Esophagus (tissue), 2 donors: ENCODE measurements at regions not wholly inside any gene's neighbourhood (a gene's known extent, or its start where the extent isn't known, plus 50 kb on each side); places are given as distances from the start of the nearest gene placed in this dataset.

Experiments
- H3K27ac ChIP-seq, 2 donors: one replicate each; pipeline ENCODE4 v1.5.1; 2013; ENCODE audit warnings: low read depth in 2 of 2, mild to moderate bottlenecking in 2 of 2, inconsistent platforms in 1 of 2, low read length in 1 of 2, moderate library complexity in 1 of 2
- H3K27me3 ChIP-seq, 2 donors: one replicate each; pipeline ENCODE4 v1.6.1; 2013; ENCODE audit warnings: low read length in 2 of 2, control low read depth in 1 of 2, mild to moderate bottlenecking in 1 of 2; ENCODE audit not compliant: insufficient read depth in 2 of 2, control insufficient read depth in 1 of 2
- H3K36me3 ChIP-seq, 2 donors: one replicate each; pipeline ENCODE4 v1.6.1; 2013; ENCODE audit warnings: low read length in 1 of 2; ENCODE audit not compliant: control insufficient read depth in 2 of 2, insufficient read depth in 2 of 2
- H3K4me1 ChIP-seq, 2 donors: one replicate each; pipeline ENCODE4 v1.6.1; 2013; ENCODE audit warnings: low read length in 1 of 2; ENCODE audit not compliant: control insufficient read depth in 2 of 2, insufficient read depth in 2 of 2
- H3K4me3 ChIP-seq, 2 donors: one replicate each; pipeline ENCODE4 v1.5.1; 2013; ENCODE audit warnings: low read length in 2 of 2, mild to moderate bottlenecking in 2 of 2, low read depth in 1 of 2, moderate library complexity in 1 of 2
- H3K9me3 ChIP-seq, 2 donors: one replicate each; pipeline ENCODE4 v1.6.1; 2013; ENCODE audit warnings: mild to moderate bottlenecking in 2 of 2, low read depth in 1 of 2, low read length in 1 of 2, moderate library complexity in 1 of 2; ENCODE audit not compliant: control insufficient read depth in 2 of 2, insufficient read depth in 1 of 2
- WGBS, 2 donors: extraction: QIAGEN DNeasy Blood & Tissue Kit; methylation state at CpG; one replicate each; pipeline ENCODE4 v1.1.7; 2013; 5-methylcytosine and 5-hydroxymethylcytosine counted together
- donor health status: healthy with polysubstance abuse.
- donor health status: Bipolar disorder and iron deficiency.

DNA sequence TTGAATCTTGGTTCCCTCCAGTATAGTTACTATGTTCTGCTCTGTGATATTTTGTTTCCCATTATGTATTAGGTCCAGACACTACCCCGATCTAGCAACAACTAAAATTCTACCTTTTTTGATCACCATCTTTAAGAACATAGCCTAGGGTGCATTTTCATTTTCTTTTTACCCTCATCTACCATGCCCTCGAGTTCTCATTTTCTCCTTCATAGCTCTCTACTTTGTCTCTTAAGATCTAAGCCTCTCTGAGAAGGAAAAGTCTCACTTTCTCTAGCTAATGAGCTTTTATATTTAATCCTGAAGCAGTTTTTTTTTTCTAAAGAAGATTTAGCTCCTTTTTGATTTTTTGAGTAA, 1089.4 kb upstream of the SLC39A10 start:
- 47 to 54% methylated on average over 2 of the region's 2 CpGs for WGBS, 2 donors
- H3K27me3 ChIP-seq, result no peaks in the 10 kb centered on the region
- no peaks in the 10 kb centered on the region for H3K4me1 ChIP-seq
- H3K27ac ChIP-seq, result no peak overlapping the region
- no peak overlapping the region for H3K4me3 ChIP-seq
- no peaks in the 10 kb centered on the region for H3K9me3 ChIP-seq
- H3K36me3 ChIP-seq, result no peaks in the 10 kb centered on the region

DNA sequence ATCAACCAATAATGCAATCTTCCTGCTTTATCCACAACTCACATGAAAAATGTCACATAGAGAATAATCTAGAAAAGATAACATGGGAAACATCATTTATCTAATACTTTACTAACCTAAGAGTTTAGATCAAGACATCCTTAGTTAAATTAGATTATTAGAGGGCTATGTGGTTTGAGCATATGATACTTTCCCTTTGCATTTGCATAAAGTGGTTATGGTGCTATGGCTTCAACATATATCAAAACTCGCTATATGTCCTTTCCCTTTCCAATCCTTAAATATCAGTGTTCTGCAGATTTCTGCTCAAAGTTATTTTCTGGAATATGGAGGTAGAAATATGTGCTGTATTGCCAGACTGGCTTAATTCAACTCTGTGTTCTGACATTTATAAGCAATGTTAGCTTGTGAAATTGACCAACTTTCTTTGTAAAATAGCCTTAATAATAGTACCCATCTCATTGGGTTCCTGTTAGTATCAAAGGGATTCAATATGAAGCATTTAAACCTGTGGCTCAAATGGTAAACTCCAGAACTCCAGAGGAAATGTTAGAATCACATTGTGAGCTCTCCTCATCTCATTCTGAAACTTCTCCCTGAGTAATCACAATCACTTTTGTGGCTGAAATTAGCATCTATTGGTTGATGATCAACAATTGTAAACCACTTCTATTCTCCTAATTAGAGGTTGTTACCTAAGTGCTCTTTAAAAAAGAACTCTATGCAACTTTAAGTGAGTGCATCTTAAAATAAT, 1089.9 kb upstream of the SLC39A10 start:
- Histone ChIP-seq H3K4me3 (no peak overlapping the region), H3K27ac (no peak overlapping the region), H3K9me3 (no peaks in the 10 kb centered on the region), H3K36me3 (no peaks in the 10 kb centered on the region), H3K27me3 (no peaks in the 10 kb centered on the region), H3K4me1 (no peaks in the 10 kb centered on the region)
- 81 to 85% methylated on average over 1 of the region's 1 CpG for WGBS, 2 donors

- Histone ChIP-seq H3K4me1 (no peaks in the 10 kb centered on the region), H3K27ac (no peak overlapping the region), H3K36me3 (no peaks in the 10 kb centered on the region), H3K27me3 (no peaks in the 10 kb centered on the region), H3K4me3 (no peak overlapping the region), H3K9me3 (peaks cover 2 to 4% of the 10 kb centered on the region in 2 donors)
- WGBS, 2 donors, result 44 to 46% methylated on average over 2 of the region's 2 CpGs
These were observed 1092.6 kb upstream of the SLC39A10 start for GRCh38 chr2:194564422-194564821.

DNA sequence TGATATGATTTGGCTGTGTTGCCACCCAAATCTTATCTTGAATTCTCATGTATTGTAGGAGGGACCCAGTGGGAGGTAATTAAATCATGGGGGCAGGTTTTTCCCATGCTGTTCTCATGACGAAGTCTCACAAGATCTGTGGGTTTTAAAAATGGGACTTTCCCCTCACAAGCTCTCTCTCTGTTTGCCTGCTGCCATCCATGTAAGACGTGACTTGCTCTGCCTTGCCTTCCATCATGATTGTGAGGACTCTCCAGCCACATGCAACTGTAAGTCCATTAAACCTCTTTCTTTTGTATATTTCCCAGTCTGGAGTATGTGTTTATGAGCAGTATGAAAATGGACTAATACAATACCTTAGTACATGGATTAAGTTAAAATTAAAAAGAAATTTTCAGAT, 1094.7 kb upstream of the SLC39A10 start:
- no peaks in the 10 kb centered on the region for H3K27me3 ChIP-seq
- WGBS, 2 donors, result 76 to 77% methylated on average over 2 of the region's 2 CpGs
- no peaks in the 10 kb centered on the region for H3K4me1 ChIP-seq
- peaks cover 2 to 5% of the 10 kb centered on the region in 2 donors for H3K9me3 ChIP-seq
- H3K27ac ChIP-seq, result no peak overlapping the region
- no peaks in the 10 kb centered on the region for H3K36me3 ChIP-seq
- no peak overlapping the region for H3K4me3 ChIP-seq

DNA sequence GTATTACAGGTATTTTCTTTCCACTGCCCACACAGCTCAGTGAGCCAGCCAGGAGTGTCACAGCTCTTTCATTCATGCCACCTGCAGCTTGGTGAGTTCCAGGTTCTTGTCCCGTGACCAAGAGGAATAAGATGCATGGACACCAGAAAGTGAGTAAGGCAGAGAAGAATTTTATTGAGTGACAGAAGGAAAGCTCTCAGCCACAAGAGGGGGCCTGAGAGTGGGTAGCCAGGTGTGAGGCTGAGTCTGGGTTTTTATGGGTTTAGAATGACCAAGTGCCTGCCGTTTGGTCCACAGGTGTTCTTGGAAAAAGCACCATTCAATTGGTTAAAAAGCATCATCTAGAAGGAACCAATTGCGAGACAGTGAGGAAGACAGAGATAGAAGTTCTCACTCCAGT, 1097.1 kb upstream of the SLC39A10 start:
- no peak overlapping the region for H3K27ac ChIP-seq
- H3K27me3 ChIP-seq, result no peaks in the 10 kb centered on the region
- no peak overlapping the region for H3K4me3 ChIP-seq
- 83 to 85% methylated on average over 3 of the region's 3 CpGs for WGBS, 2 donors
- H3K9me3 ChIP-seq, result peaks cover 2 to 5% of the 10 kb centered on the region in 2 donors
- H3K4me1 ChIP-seq, result no peaks in the 10 kb centered on the region
- H3K36me3 ChIP-seq, result no peaks in the 10 kb centered on the region

- peaks cover 2 to 5% of the 10 kb centered on the region in 2 donors for H3K9me3 ChIP-seq
These were observed 1097.5 kb upstream of the SLC39A10 start for GRCh38 chr2:194559523-194559922.

GRCh38 chr2:194557993-194558392, 1099.0 kb upstream of the SLC39A10 start:
- Histone ChIP-seq H3K27me3 (no peaks in the 10 kb centered on the region), H3K27ac (no peak overlapping the region), H3K9me3 (peaks cover 2 to 5% of the 10 kb centered on the region in 2 donors), H3K4me1 (no peaks in the 10 kb centered on the region), H3K4me3 (no peak overlapping the region), H3K36me3 (no peaks in the 10 kb centered on the region)
- WGBS, 2 donors, result 65 to 76% methylated on average over 1 of the region's 1 CpG

More at GRCh38 chr2:194559523-194559922, 1097.5 kb upstream of the SLC39A10 start:
- H3K27ac ChIP-seq, result no peak overlapping the region
- H3K4me3 ChIP-seq, result no peak overlapping the region
- H3K27me3 ChIP-seq, result no peaks in the 10 kb centered on the region
- H3K36me3 ChIP-seq, result no peaks in the 10 kb centered on the region
- no peaks in the 10 kb centered on the region for H3K4me1 ChIP-seq
- WGBS, 2 donors, result 76 to 80% methylated on average over 5 of the region's 5 CpGs

DNA sequence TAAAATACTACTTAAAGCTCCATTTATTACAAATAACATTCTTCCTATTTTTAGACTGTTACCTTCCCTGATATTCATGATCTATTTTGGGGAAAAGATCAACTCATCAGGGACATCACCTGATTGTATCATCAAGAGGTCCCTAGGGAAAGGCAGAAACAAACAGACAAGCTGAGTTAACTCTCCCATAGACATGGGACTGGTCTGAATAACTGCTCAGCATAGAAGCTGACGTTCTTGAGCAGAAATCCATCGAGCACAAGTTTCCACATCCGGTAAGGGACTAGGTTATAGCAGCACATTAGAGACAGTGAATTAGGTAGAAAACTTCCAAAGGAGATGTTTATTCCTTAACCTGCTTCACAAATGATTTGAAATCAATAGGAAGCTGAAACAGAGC, 1100.4 kb upstream of the SLC39A10 start:
- Histone ChIP-seq H3K9me3 (peaks cover 2 to 5% of the 10 kb centered on the region in 2 donors), H3K27ac (no peak overlapping the region), H3K27me3 (no peaks in the 10 kb centered on the region), H3K4me1 (no peaks in the 10 kb centered on the region), H3K4me3 (no peak overlapping the region), H3K36me3 (no peaks in the 10 kb centered on the region)
- WGBS, 2 donors, result 77 to 80% methylated on average over 3 of the region's 3 CpGs

DNA sequence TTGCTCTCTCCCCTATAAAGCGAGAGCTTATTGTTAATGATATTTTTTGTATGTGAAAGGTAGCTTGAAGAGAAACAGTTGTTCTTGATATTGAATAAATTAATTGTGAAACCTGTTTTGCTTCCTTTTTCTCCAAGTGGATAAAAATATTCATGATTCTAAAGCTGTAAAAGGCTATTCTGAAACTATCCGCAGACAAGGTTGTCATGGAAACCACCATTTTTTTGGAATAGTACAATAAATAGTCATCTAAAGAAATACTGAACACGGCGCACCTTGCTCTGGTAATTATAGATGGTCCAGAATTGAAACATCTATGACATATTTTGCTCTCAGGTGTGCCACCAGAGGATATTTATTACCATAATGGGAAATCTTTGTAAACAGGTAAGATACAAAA, 1103.0 kb upstream of the SLC39A10 start:
- H3K9me3 ChIP-seq, result no peaks in the 10 kb centered on the region
- no peaks in the 10 kb centered on the region for H3K4me1 ChIP-seq
- no peak overlapping the region for H3K4me3 ChIP-seq
- no peaks in the 10 kb centered on the region for H3K36me3 ChIP-seq
- no peaks in the 10 kb centered on the region for H3K27me3 ChIP-seq
- 83 to 88% methylated on average over 4 of the region's 4 CpGs for WGBS, 2 donors
- H3K27ac ChIP-seq, result no peak overlapping the region

DNA sequence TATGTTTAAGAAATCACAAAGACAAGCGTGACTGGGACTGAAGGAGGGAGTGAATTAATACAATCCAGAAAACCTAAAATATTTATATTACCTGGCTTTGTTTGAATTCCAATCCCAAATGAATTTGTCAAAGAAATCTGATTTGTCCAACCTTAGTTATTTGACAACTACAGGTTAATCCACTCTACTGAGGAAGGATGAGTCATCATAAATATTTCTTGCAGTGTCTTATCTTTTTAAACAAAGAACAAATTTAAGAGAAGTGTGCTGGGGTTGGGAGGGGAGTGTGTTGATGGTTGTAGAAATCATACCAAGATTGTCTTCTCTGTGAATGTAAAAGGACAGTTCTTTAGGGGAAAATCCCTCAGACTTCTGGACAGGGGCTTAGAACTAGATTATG, 1106.3 kb upstream of the SLC39A10 start:
- H3K27ac ChIP-seq, result no peak overlapping the region
- H3K4me3 ChIP-seq, result no peak overlapping the region
- 36 to 45% methylated on average over 1 of the region's 1 CpG for WGBS, 2 donors
- H3K36me3 ChIP-seq, result no peaks in the 10 kb centered on the region
- no peaks in the 10 kb centered on the region for H3K4me1 ChIP-seq
- H3K9me3 ChIP-seq, result no peaks in the 10 kb centered on the region
- no peaks in the 10 kb centered on the region for H3K27me3 ChIP-seq
